Natural killer cell treated with Interleukin-12 subunit alpha and Interleukin-12 subunit beta and Interleukin-15 and Interleukin-18, amount 100 ng/mL, for 72 hours (primary cell): ENCODE measurements at regions not wholly inside any gene's neighbourhood (a gene's known extent, or its start where the extent isn't known, plus 50 kb on each side); places are given as distances from the start of the nearest gene placed in this dataset.
"Not testable (repeated sequence)": the region's sequence is repeated elsewhere in the genome, so short reads cannot be mapped to it uniquely, and the experiment has no call there.

Experiments used
- ATAC-seq, 2 donors: fragments of 150-1000 bp; cut with Tn5 transposase in 1 of 2; sonication (Bioruptor Pico), chemical (Tn5 transposase) in 1 of 2; 2 replicates each; pipeline ENCODE4 v1.10.0; 2021
- DNase-seq: peaks from one replicate; pipeline ENCODE4 v3.0.0; 2022; ENCODE audit warnings: low spot score
- H3K27ac Mint-ChIP-seq, 2 donors: 1 replicate in 1 of 2; 2 replicates in 1 of 2; pipeline ENCODE4 v1.8.0; 2022; ENCODE audit warnings: mixed read lengths in 2 of 2, mild to moderate bottlenecking in 1 of 2, moderate library complexity in 1 of 2
- H3K27me3 Mint-ChIP-seq, 2 donors: 1 replicate in 1 of 2; 2 replicates in 1 of 2; pipeline ENCODE4 v1.8.0; 2022; ENCODE audit warnings: mixed read lengths in 2 of 2
- H3K36me3 Mint-ChIP-seq: one replicate; pipeline ENCODE4 v1.8.0; 2022; ENCODE audit warnings: mixed read lengths
- H3K4me1 Mint-ChIP-seq, 2 donors: 1 replicate in 1 of 2; 2 replicates in 1 of 2; pipeline ENCODE4 v1.8.0; 2022; ENCODE audit warnings: low read depth in 2 of 2, mixed read lengths in 2 of 2, mild to moderate bottlenecking in 1 of 2
- H3K4me3 Mint-ChIP-seq: one replicate; pipeline ENCODE4 v1.8.0; 2022; ENCODE audit warnings: mixed read lengths
- H3K9me3 Mint-ChIP-seq: 2 replicates; pipeline ENCODE4 v1.8.0; 2022; ENCODE audit warnings: mixed read lengths

- ATAC-seq = no peak
- H3K4me3 Mint-ChIP-seq = no peak overlapping the region
These were observed 888.9 kb downstream of the SLITRK1 start for GRCh38 chr13:82993417-82993816.

GRCh38 chr13:82976499-82976898 lies 905.8 kb downstream of the SLITRK1 start:
- no peak for ATAC-seq
- no peak for DNase-seq
- Mint-ChIP-seq H3K4me1 (no peaks in the 10 kb centered on the region), H3K27ac (no peak overlapping the region), H3K36me3 (no peaks in the 10 kb centered on the region), H3K27me3 (no peaks in the 10 kb centered on the region), H3K4me3 (no peak overlapping the region), H3K9me3 (peaks cover 19% of the 10 kb centered on the region)

More at GRCh38 chr13:82993417-82993816, 888.9 kb downstream of the SLITRK1 start:
- Mint-ChIP-seq H3K27ac (no peak overlapping the region), H3K9me3 (no peaks in the 10 kb centered on the region), H3K36me3 (no peaks in the 10 kb centered on the region), H3K27me3 (no peaks in the 10 kb centered on the region), H3K4me1 (no peaks in the 10 kb centered on the region)
- no peak for DNase-seq

GRCh38 chr13:82963226-82964099 lies 918.8 kb downstream of the SLITRK1 start:
- no peak for ATAC-seq

GRCh38 chr13:82962397-82962796 lies 919.9 kb downstream of the SLITRK1 start:
- no peak for DNase-seq
- no peaks in the 10 kb centered on the region for H3K27me3 Mint-ChIP-seq
- no peak for ATAC-seq
- H3K27ac Mint-ChIP-seq = no peak overlapping the region
- no peaks in the 10 kb centered on the region for H3K4me1 Mint-ChIP-seq
- H3K9me3 Mint-ChIP-seq = peaks cover 6% of the 10 kb centered on the region
- H3K4me3 Mint-ChIP-seq = no peak overlapping the region
- H3K36me3 Mint-ChIP-seq = no peaks in the 10 kb centered on the region

More at GRCh38 chr13:82963226-82964099, 918.8 kb downstream of the SLITRK1 start:
- Mint-ChIP-seq H3K27ac (no peak overlapping the region), H3K36me3 (no peaks in the 10 kb centered on the region), H3K27me3 (no peaks in the 10 kb centered on the region), H3K4me1 (no peaks in the 10 kb centered on the region), H3K4me3 (no peak overlapping the region), H3K9me3 (peaks cover 11% of the 10 kb centered on the region)
- DNase-seq = no peak

GRCh38 chr13:82961757-82962156 lies 920.5 kb downstream of the SLITRK1 start:
- H3K9me3 Mint-ChIP-seq = peaks cover 3% of the 10 kb centered on the region
- no peaks in the 10 kb centered on the region for H3K4me1 Mint-ChIP-seq
- DNase-seq (no peak), ATAC-seq (no peak)
- H3K36me3 Mint-ChIP-seq = no peaks in the 10 kb centered on the region
- H3K27ac Mint-ChIP-seq = no peak overlapping the region
- no peaks in the 10 kb centered on the region for H3K27me3 Mint-ChIP-seq
- no peak overlapping the region for H3K4me3 Mint-ChIP-seq

- Mint-ChIP-seq H3K9me3 (peaks cover 14% of the 10 kb centered on the region), H3K36me3 (peaks cover 15% of the 10 kb centered on the region)
- not testable (repeated sequence) for ATAC-seq, H3K27ac Mint-ChIP-seq, H3K4me3 Mint-ChIP-seq, DNase-seq, H3K27me3 Mint-ChIP-seq, H3K4me1 Mint-ChIP-seq
These were observed 929.9 kb downstream of the SLITRK1 start for GRCh38 chr13:82952336-82952735.

- no peak for ATAC-seq
- Mint-ChIP-seq H3K27me3 (no peaks in the 10 kb centered on the region), H3K27ac (no peak overlapping the region), H3K9me3 (peaks cover 10% of the 10 kb centered on the region), H3K4me3 (no peak overlapping the region), H3K4me1 (no peaks in the 10 kb centered on the region), H3K36me3 (no peaks in the 10 kb centered on the region)
- no peak for DNase-seq
These were observed 934.6 kb downstream of the SLITRK1 start for GRCh38 chr13:82947683-82948082.

- Mint-ChIP-seq H3K27ac (no peak overlapping the region), H3K27me3 (no peaks in the 10 kb centered on the region), H3K9me3 (peaks cover 10% of the 10 kb centered on the region), H3K4me1 (no peaks in the 10 kb centered on the region), H3K4me3 (no peak overlapping the region), H3K36me3 (no peaks in the 10 kb centered on the region)
- ATAC-seq (no peak), DNase-seq (no peak)
These were observed 935.1 kb downstream of the SLITRK1 start for GRCh38 chr13:82947191-82947621.

GRCh38 chr13:82938644-82939043 lies 943.6 kb downstream of the SLITRK1 start:
- no peak for DNase-seq
- Mint-ChIP-seq H3K9me3 (peaks cover 6% of the 10 kb centered on the region), H3K4me3 (no peak overlapping the region), H3K27me3 (no peaks in the 10 kb centered on the region), H3K36me3 (no peaks in the 10 kb centered on the region), H3K4me1 (no peaks in the 10 kb centered on the region), H3K27ac (no peak overlapping the region)
- no peak for ATAC-seq

GRCh38 chr13:82934000-82934399 lies 948.3 kb downstream of the SLITRK1 start:
- H3K27me3 Mint-ChIP-seq = no peaks in the 10 kb centered on the region
- H3K4me1 Mint-ChIP-seq = no peaks in the 10 kb centered on the region
- H3K27ac Mint-ChIP-seq = no peak overlapping the region
- H3K9me3 Mint-ChIP-seq = peaks cover 10% of the 10 kb centered on the region
- H3K36me3 Mint-ChIP-seq = no peaks in the 10 kb centered on the region
- ATAC-seq (no peak), DNase-seq (no peak)
- no peak overlapping the region for H3K4me3 Mint-ChIP-seq

- Mint-ChIP-seq H3K36me3 (no peaks in the 10 kb centered on the region), H3K4me3 (no peak overlapping the region)
These were observed 957.2 kb downstream of the SLITRK1 start for GRCh38 chr13:82925114-82925513.

GRCh38 chr13:82917984-82918383 lies 964.3 kb downstream of the SLITRK1 start:
- Mint-ChIP-seq H3K36me3 (no peaks in the 10 kb centered on the region), H3K27ac (no peak overlapping the region), H3K9me3 (peaks cover 6% of the 10 kb centered on the region), H3K4me1 (no peaks in the 10 kb centered on the region), H3K4me3 (no peak overlapping the region), H3K27me3 (no peaks in the 10 kb centered on the region)
- DNase-seq (no peak), ATAC-seq (no peak)

More at GRCh38 chr13:82925114-82925513, 957.2 kb downstream of the SLITRK1 start:
- no peaks in the 10 kb centered on the region for H3K4me1 Mint-ChIP-seq
- H3K27me3 Mint-ChIP-seq = no peaks in the 10 kb centered on the region
- no peak for ATAC-seq
- no peak for DNase-seq
- no peak overlapping the region for H3K27ac Mint-ChIP-seq
- H3K9me3 Mint-ChIP-seq = peaks cover 6% of the 10 kb centered on the region

- H3K4me1 Mint-ChIP-seq = no peaks in the 10 kb centered on the region
- ATAC-seq (no peak), DNase-seq (no peak)
- H3K4me3 Mint-ChIP-seq = no peak overlapping the region
- no peaks in the 10 kb centered on the region for H3K27me3 Mint-ChIP-seq
- H3K27ac Mint-ChIP-seq = no peak overlapping the region
- H3K9me3 Mint-ChIP-seq = peaks cover 8% of the 10 kb centered on the region
- H3K36me3 Mint-ChIP-seq = no peaks in the 10 kb centered on the region
These were observed 969.7 kb downstream of the SLITRK1 start for GRCh38 chr13:82912564-82912963.

GRCh38 chr13:82905071-82905470 lies 977.2 kb downstream of the SLITRK1 start:
- DNase-seq (no peak), ATAC-seq (no peak)
- Mint-ChIP-seq H3K27ac (no peak overlapping the region), H3K36me3 (no peaks in the 10 kb centered on the region), H3K4me3 (no peak overlapping the region), H3K9me3 (peaks cover 12% of the 10 kb centered on the region), H3K4me1 (no peaks in the 10 kb centered on the region), H3K27me3 (no peaks in the 10 kb centered on the region)
